Keratinocyte (primary cell): ENCODE measurements at regions not wholly inside any gene's neighbourhood (a gene's known extent, or its start where the extent isn't known, plus 50 kb on each side); places are given as distances from the start of the nearest gene placed in this dataset.

Source experiments
- DNase-seq: peaks from one replicate; pipeline ENCODE4 v3.0.0-alpha.2; 2011; ENCODE audit warnings: low read depth, missing footprints, low spot score
- FAIRE-seq: peaks from 2 replicates; lab custom pipeline; 2011; peaks lifted over from hg19 to GRCh38; lab: Jason Lieb, UNC
- H2AFZ ChIP-seq: 2 replicates; pipeline ENCODE4 v1.6.0; 2012; ENCODE audit warnings: low read length, control low read depth, inconsistent platforms; ENCODE audit not compliant: control insufficient read depth
- H3K27ac ChIP-seq: 2 replicates; pipeline ENCODE4 v1.5.1; 2011; ENCODE audit warnings: low read length; ENCODE audit not compliant: control insufficient read depth, insufficient read depth
- H3K27me3 ChIP-seq: 3 replicates; pipeline ENCODE4 v1.6.0; 2011; ENCODE audit warnings: low read length; ENCODE audit not compliant: control insufficient read depth, insufficient read depth; ENCODE audit errors: extremely low read depth
- H3K36me3 ChIP-seq, 2 experiments: 2 replicates in 1 of 2; 3 replicates in 1 of 2; pipeline ENCODE4 v1.5.1; 2011; ENCODE audit warnings: low read length in 2 of 2, mild to moderate bottlenecking in 1 of 2; ENCODE audit not compliant: control insufficient read depth in 2 of 2, insufficient read depth in 2 of 2; ENCODE audit errors: extremely low read depth in 1 of 2
- H3K4me1 ChIP-seq: 3 replicates; pipeline ENCODE4 v1.5.1; 2011; ENCODE audit warnings: low read length; ENCODE audit not compliant: control insufficient read depth, insufficient read depth; ENCODE audit errors: extremely low read depth
- H3K4me2 ChIP-seq: 3 replicates; pipeline ENCODE4 v1.6.0; 2011; ENCODE audit warnings: low read depth, low read length; ENCODE audit not compliant: control insufficient read depth, insufficient read depth; ENCODE audit errors: extremely low read depth
- H3K4me3 ChIP-seq, 3 experiments: fragments of 200-600 bp in 1 of 3; sonication (generic) in 1 of 3; 2 replicates in 2 of 3; 3 replicates in 1 of 3; pipeline ENCODE4 v1.5.1; 2011 to 2016; ENCODE audit warnings: low read length in 3 of 3, mild to moderate bottlenecking in 3 of 3, control low read depth in 2 of 3, inconsistent platforms in 1 of 3, low read depth in 1 of 3, mixed read lengths in 1 of 3, mixed run types in 1 of 3, moderate library complexity in 1 of 3; ENCODE audit not compliant: control insufficient read depth in 2 of 3, insufficient read depth in 2 of 3; ENCODE audit errors: extremely low read depth in 1 of 3
- H3K79me2 ChIP-seq: 2 replicates; pipeline ENCODE4 v1.6.0; 2012; ENCODE audit warnings: low read length; ENCODE audit not compliant: control insufficient read depth, insufficient read depth
- H3K9ac ChIP-seq: 3 replicates; pipeline ENCODE4 v1.6.0; 2011; ENCODE audit warnings: low read length; ENCODE audit not compliant: control insufficient read depth, insufficient read depth; ENCODE audit errors: extremely low read depth
- H3K9me1 ChIP-seq: 3 replicates; pipeline ENCODE4 v1.6.0; 2011; ENCODE audit warnings: low read length; ENCODE audit not compliant: control insufficient read depth, insufficient read depth; ENCODE audit errors: extremely low read depth
- H3K9me3 ChIP-seq: 2 replicates; pipeline ENCODE4 v1.5.1; 2012; ENCODE audit warnings: low read depth, low read length; ENCODE audit not compliant: control insufficient read depth
- H4K20me1 ChIP-seq: 3 replicates; pipeline ENCODE4 v1.6.0; 2011; ENCODE audit warnings: low read length; ENCODE audit not compliant: control insufficient read depth, insufficient read depth; ENCODE audit errors: extremely low read depth
- EZH2 ChIP-seq: IDR thresholded peaks from one replicate; pipeline ENCODE4 v1.6.1; 2012; ENCODE audit warnings: inconsistent platforms, mild to moderate bottlenecking, low read length, moderate library complexity
- dilution Hi-C: fragments of 300-500 bp; cut with MboI; formaldehyde crosslinking; loops from one replicate; pipeline ENCODE4 v1.7.0; 2020; ENCODE audit warnings: low sequenced_read_pairs; ENCODE audit not compliant: extremely low pct_ligation_motif_present
- TF ChIP-seq, protein P1 (sequence below), 3 experiments: IDR thresholded peaks in 1 of 3; conservative IDR thresholded peaks in 1 of 3; optimal IDR thresholded peaks in 1 of 3; 2 replicates in 2 of 3; 3 replicates in 1 of 3; pipeline versions ENCODE3 to v1.5.1; 2011; ENCODE audit warnings: low read length in 3 of 3, mild to moderate bottlenecking in 3 of 3, moderate library complexity in 2 of 3, control low read depth in 1 of 3, inconsistent platforms in 1 of 3; ENCODE audit not compliant: insufficient read depth in 2 of 3; ENCODE audit errors: extremely low read depth in 1 of 3

DNA sequence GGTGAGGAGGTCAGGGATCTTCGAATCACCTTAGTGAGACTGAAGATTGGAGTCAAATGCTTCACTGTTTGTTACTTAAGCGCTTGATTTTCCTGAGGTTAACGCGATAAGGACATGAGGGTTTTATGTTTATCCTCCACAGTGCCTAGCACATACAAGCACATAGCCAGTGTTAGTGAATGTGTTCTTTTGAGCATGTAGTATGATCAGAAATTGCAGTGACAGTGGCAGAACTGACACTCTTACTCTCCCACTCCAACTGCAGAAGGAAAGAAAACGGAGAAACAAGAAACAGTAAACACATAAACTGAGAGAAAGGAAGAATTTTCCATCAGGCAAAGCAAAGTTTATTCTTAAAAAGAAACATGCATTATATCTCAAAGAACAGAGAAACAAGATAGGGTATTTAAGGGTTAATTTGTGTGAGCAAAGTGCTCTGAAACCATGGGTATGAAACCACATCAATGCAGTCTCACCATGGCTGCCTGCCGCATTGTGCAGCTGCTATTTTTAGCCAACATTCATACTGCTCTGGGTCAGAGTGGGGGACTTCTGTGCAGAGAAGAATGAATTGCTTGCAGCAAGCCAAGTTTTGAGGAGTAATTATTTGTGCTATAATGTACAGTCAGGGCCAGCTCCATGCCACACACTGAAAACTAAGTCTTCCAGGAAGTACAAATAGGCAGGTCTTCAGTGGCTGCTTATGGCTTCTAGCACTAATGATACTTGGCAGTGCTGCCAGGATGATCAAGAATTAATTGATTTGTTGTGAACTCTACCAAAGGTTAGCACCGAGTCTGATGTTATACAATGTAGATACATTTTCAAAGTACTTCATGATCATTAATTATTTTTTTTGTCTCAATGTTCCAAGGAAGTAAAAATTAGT is 152.0 kb downstream of the MACC1 start:
- Histone ChIP-seq H4K20me1 (no peaks in the 10 kb centered on the region), H3K9me3 (no peaks in the 10 kb centered on the region), H3K4me3 (no peak overlapping the region), H3K9me1 (no peaks in the 10 kb centered on the region), H3K4me2 (no peak overlapping the region), H3K9ac (no peak overlapping the region), H3K27ac (no peak overlapping the region), H3K36me3 (no peaks in the 10 kb centered on the region), H3K79me2 (no peaks in the 10 kb centered on the region), H3K27me3 (no peaks in the 10 kb centered on the region), H3K4me1 (no peaks in the 10 kb centered on the region), H2AFZ (no peak overlapping the region)
- TF ChIP-seq EZH2: no peak
- TF ChIP-seq, protein P1, sequence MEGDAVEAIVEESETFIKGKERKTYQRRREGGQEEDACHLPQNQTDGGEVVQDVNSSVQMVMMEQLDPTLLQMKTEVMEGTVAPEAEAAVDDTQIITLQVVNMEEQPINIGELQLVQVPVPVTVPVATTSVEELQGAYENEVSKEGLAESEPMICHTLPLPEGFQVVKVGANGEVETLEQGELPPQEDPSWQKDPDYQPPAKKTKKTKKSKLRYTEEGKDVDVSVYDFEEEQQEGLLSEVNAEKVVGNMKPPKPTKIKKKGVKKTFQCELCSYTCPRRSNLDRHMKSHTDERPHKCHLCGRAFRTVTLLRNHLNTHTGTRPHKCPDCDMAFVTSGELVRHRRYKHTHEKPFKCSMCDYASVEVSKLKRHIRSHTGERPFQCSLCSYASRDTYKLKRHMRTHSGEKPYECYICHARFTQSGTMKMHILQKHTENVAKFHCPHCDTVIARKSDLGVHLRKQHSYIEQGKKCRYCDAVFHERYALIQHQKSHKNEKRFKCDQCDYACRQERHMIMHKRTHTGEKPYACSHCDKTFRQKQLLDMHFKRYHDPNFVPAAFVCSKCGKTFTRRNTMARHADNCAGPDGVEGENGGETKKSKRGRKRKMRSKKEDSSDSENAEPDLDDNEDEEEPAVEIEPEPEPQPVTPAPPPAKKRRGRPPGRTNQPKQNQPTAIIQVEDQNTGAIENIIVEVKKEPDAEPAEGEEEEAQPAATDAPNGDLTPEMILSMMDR (optimal IDR thresholded peaks at IDR 0.05 in 1 of 3, IDR thresholded peaks at IDR 0.05 in 1 of 3, conservative IDR thresholded peaks at IDR 0.05 in 1 of 3; ENCODE audit: extremely low read depth in 1 of 3, insufficient read depth in 2 of 3, low read length in 3 of 3): no peak
- dilution Hi-C loops: no loop called here
- DNase-seq: no peak
- no peak for FAIRE-seq

DNA sequence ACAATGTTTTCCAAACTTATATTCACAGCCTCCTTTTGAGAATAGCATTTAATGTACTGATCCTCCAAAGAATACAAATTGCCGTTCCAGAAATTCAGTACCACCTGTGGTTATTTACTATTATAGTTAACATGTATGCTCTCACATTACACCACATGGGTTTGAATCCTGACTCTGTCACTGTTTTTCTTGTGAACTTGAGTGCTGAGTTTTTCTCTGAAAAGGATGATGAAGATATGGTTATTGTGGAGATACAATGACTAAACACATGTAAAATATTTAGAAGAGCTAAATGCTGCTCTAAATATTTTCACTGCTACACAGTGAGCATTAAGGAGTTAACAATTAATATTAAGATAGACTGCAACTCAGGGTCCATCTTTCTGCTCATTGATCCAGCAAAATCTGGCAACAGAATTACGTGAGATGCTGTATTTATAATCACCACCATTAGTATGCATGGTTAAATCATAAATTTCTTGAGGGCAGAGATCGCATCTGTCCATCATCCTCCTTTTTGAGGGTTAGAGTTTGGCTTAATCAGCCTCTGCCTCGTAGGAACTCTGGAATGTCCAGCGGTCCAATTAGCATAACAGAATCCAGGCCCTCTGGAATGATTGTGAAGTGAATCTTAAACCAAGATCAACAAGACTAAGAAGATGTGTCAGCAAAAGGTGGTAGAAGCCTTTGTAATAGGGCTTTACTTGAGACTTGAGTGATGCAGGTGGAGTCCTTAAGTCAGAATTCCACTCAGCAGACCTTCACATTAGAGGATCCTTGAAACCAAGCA is 152.8 kb downstream of the MACC1 start:
- FAIRE-seq (no peak), DNase-seq (no peak)
- dilution Hi-C loops: no loop called here
- H3K4me1 ChIP-seq: no peaks in the 10 kb centered on the region
- no peaks in the 10 kb centered on the region for H3K9me3 ChIP-seq
- no peak overlapping the region for H2AFZ ChIP-seq
- H3K79me2 ChIP-seq: no peaks in the 10 kb centered on the region
- TF ChIP-seq EZH2: no peak
- TF ChIP-seq, protein P1 (optimal IDR thresholded peaks at IDR 0.05 in 1 of 3, IDR thresholded peaks at IDR 0.05 in 1 of 3, conservative IDR thresholded peaks at IDR 0.05 in 1 of 3; ENCODE audit: extremely low read depth in 1 of 3, insufficient read depth in 2 of 3, low read length in 3 of 3): no peak
- H3K9me1 ChIP-seq: no peaks in the 10 kb centered on the region
- no peak overlapping the region for H3K4me2 ChIP-seq
- no peak overlapping the region for H3K9ac ChIP-seq
- H3K4me3 ChIP-seq: no peak overlapping the region
- no peaks in the 10 kb centered on the region for H3K27me3 ChIP-seq
- H3K27ac ChIP-seq: no peak overlapping the region
- no peaks in the 10 kb centered on the region for H4K20me1 ChIP-seq
- no peaks in the 10 kb centered on the region for H3K36me3 ChIP-seq
